ENCODE measurements at regions not wholly inside any gene's neighbourhood (a gene's known extent, or its start where the extent isn't known, plus 50 kb on each side); places are given as distances from the start of the nearest gene placed in this dataset.

DNA sequence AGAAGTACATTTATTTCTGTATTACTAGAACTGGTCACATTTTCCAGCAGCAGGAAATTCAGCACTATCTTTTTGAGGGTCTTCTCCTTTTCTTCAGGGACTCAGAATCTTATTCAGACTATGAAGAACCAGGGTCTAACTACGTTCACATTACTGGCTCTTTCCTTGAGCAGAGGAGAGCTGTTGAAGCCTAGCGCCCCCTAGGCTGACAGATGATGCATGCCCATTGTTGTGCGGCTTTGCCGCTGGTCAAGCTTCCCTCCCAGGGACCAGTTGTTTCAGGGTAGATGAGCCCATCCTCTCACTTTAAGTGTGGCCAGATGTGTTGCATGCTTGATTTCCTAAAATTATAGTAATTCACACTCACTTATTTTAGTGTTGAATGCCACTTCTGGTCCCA, 168.2 kb upstream of the PDGFD start:
- no peaks in the 10 kb centered on the region for H3K9me3 ChIP-seq
- H3K4me3 ChIP-seq, result no peak overlapping the region
- no peaks in the 10 kb centered on the region for H3K4me1 ChIP-seq
- H3K36me3 ChIP-seq, result no peaks in the 10 kb centered on the region
- no peaks in the 10 kb centered on the region for H3K27me3 ChIP-seq
- no peak overlapping the region for H3K27ac ChIP-seq
- TF ChIP-seq, protein P1, sequence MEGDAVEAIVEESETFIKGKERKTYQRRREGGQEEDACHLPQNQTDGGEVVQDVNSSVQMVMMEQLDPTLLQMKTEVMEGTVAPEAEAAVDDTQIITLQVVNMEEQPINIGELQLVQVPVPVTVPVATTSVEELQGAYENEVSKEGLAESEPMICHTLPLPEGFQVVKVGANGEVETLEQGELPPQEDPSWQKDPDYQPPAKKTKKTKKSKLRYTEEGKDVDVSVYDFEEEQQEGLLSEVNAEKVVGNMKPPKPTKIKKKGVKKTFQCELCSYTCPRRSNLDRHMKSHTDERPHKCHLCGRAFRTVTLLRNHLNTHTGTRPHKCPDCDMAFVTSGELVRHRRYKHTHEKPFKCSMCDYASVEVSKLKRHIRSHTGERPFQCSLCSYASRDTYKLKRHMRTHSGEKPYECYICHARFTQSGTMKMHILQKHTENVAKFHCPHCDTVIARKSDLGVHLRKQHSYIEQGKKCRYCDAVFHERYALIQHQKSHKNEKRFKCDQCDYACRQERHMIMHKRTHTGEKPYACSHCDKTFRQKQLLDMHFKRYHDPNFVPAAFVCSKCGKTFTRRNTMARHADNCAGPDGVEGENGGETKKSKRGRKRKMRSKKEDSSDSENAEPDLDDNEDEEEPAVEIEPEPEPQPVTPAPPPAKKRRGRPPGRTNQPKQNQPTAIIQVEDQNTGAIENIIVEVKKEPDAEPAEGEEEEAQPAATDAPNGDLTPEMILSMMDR (IDR thresholded peaks at IDR 0.05), result no peak
- intact Hi-C loops (cut with DNase I), result no loop called here
- DNase-seq (no peak), ATAC-seq (no peak)

DNA sequence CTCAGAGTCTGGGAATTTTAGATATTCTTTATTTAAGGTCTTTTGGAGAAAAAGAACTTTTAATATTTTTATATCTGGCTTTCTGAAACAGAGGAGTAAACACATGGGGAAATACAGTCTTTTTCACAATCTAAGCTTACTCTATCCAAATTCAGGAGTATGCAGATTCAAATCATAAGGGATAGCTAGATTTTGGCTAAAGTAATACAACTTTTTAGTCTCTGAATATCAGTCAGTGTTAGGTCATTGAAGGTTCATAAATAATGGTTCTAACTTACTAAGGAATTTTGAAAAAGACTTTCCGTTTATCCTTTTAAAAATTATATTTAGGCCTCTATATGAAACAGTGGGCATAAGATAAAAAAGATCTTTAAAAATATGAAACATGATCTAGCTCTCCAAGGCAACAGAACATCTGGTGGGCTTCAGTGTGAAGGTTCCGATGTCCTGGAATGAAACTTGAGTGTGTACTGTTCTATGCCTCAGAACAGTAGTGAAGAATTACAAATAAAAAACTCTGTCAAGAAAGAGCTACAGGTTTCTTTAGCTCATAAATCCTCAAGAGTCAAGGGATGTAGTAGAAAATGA, 165.2 kb upstream of the PDGFD start:
- Histone ChIP-seq H3K4me3 (no peak overlapping the region), H3K36me3 (no peaks in the 10 kb centered on the region), H3K9me3 (no peaks in the 10 kb centered on the region), H3K27ac (no peak overlapping the region), H3K27me3 (no peaks in the 10 kb centered on the region), H3K4me1 (no peaks in the 10 kb centered on the region)
- TF ChIP-seq, protein P1 (IDR thresholded peaks at IDR 0.05), result no peak
- no peak for DNase-seq
- intact Hi-C loops (cut with DNase I), result no loop called here
- no peak for ATAC-seq

DNA sequence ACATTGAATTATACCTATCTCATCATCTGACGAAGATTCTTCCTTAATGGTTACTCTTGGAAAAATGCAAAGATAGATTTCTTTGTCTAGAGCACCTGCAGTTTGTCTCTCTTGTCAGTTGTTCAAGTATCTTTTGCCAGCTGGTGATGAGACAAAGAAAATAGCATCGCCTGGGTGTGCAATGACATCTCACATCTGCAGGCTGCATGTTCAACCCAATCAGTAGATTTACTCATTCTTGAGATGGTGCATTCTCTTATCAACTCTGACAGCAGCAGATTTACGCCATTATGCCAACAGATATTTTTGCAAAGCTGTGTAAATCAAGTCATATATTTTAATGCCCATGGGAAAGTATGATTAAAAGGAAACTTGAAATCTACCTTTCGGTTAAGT, 164.6 kb upstream of the PDGFD start:
- DNase-seq, result no peak
- ATAC-seq, result no peak
- H3K36me3 ChIP-seq, result no peaks in the 10 kb centered on the region
- H3K9me3 ChIP-seq, result no peaks in the 10 kb centered on the region
- H3K4me3 ChIP-seq, result no peak overlapping the region
- no peak overlapping the region for H3K27ac ChIP-seq
- H3K4me1 ChIP-seq, result no peaks in the 10 kb centered on the region
- no peaks in the 10 kb centered on the region for H3K27me3 ChIP-seq
- intact Hi-C loops (cut with DNase I), result no loop called here
- TF ChIP-seq, protein P1 (IDR thresholded peaks at IDR 0.05), result no peak

DNA sequence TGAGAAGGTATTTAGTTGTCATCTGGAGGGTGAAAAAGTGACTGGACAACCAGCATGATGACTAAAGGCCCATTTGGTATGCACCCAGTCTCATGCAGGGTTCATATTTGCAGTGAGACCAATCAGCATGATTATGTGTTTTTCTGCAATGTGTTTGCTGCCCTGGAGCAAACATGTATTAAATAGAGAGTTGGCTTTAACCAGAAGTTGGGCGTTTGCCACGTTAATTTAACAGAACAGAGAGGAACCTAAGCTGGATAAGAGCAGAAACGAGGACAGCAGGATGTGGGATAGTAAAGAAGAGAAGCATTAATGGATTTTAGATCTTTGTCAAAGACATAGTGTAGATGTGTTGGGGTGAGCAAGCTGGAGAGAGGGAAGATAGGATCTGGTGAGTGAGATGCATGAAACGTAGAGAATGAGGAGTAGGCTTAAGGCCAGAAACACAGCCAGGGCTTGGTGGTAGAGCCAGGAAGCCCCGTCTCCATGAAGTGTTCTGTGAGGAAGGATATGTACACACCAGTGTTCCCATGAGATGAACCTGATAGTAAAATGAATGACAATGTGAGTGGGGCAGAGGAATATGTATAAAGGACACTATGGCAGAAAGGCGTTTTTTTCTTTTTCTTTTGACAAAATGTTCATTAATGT, 164.0 kb upstream of the PDGFD start:
- intact Hi-C loops (cut with DNase I), result no loop called here
- ATAC-seq (no peak), DNase-seq (no peak)
- no peaks in the 10 kb centered on the region for H3K4me1 ChIP-seq
- no peaks in the 10 kb centered on the region for H3K9me3 ChIP-seq
- TF ChIP-seq, protein P1 (IDR thresholded peaks at IDR 0.05), result no peak
- H3K27me3 ChIP-seq, result no peaks in the 10 kb centered on the region
- H3K4me3 ChIP-seq, result no peak overlapping the region
- H3K27ac ChIP-seq, result no peak overlapping the region
- no peaks in the 10 kb centered on the region for H3K36me3 ChIP-seq

DNA sequence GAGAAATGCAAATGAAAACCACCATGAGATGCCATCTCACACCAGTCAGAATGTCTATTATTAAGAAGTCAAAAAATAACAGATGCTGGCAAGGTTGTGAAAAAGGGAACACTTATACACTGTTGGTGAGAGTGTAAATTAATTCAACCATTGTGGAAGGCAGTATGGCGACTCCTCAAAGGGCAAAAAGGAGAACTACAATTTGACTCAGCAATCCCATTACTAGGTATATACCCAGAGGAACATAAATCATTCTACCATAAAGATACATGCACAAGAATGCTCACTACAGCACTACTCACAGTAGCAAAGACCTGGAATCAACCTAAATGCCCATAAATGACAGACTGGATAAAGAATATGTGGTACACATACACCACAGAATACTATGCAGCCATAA, 161.1 kb upstream of the PDGFD start:
- DNase-seq (no peak), ATAC-seq (no peak)
- intact Hi-C loops (cut with DNase I), result no loop called here
- Histone ChIP-seq H3K9me3 (no peaks in the 10 kb centered on the region), H3K4me1 (no peaks in the 10 kb centered on the region), H3K27me3 (no peaks in the 10 kb centered on the region), H3K4me3 (no peak overlapping the region), H3K36me3 (no peaks in the 10 kb centered on the region), H3K27ac (no peak overlapping the region)
- TF ChIP-seq, protein P1 (IDR thresholded peaks at IDR 0.05), result no peak
